ENCODE measurements at regions not wholly inside any gene's neighbourhood (a gene's known extent, or its start where the extent isn't known, plus 50 kb on each side); places are given as distances from the start of the nearest gene placed in this dataset.

DNA sequence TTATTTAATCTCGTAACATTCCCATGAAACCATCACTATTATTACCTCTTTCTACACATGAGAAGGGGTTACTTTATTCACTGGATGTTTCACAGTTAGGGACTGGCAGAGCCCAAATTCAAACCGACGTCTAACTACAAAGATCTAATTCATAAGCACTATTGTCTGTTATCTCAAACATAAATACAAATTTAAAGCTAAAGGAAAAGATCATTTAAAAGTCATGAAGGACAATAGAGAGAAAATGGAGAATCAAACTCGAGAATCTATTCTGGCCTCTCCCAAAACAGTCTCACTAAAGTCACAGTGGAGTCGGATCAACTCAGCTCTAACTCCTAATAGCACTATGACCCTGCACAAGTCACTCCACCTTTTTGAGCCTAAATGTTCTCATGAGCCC is 287.7 kb downstream of the ZIC4 start:
- intact Hi-C loops (cut with micrococcal nuclease) (no loop called here), in situ Hi-C loops (cut with MboI; ENCODE audit: low sequenced_read_pairs) (no loop called here)
- WGBS, 2 experiments (ENCODE audit: extremely low coverage in 2 of 2, insufficient read length in 1 of 2) = no CpG with 5 or more reads among the region's 5 CpGs

More for the DNA sequence above, 287.7 kb downstream of the ZIC4 start:
- Histone ChIP-seq H2AK9ac (replicated peaks; ENCODE audit: low read depth, low read length, poor library complexity) (no peak overlapping the region), H2BK5ac (ENCODE audit: low read depth, low read length, poor library complexity, severe bottlenecking) (no peak overlapping the region), H3K79me1 (ENCODE audit: low read depth in 1 of 2, low read length in 2 of 2) (no peaks in the 10 kb centered on the region), H3K4me2 (ENCODE audit: low read depth, low read length) (no peak overlapping the region), H3K9ac (ENCODE audit: low read depth, low read length) (no peak overlapping the region), H3K14ac (replicated peaks; ENCODE audit: low read depth, low read length) (no peak overlapping the region), H3K23ac (ENCODE audit: low read depth, low read length) (no peak overlapping the region), H3K56ac (ENCODE audit: extremely low read depth, insufficient read depth, low read length) (no peak overlapping the region), H2BK20ac (ENCODE audit: low read depth, low read length) (no peak overlapping the region), H3K36me3 (ENCODE audit: control insufficient read depth, insufficient read depth, low read length) (no peaks in the 10 kb centered on the region), H2AFZ (replicated peaks; ENCODE audit: low read length, poor library complexity) (no peak overlapping the region), H2AK5ac (ENCODE audit: low read depth, low read length) (no peak overlapping the region), H3K4me1 (ENCODE audit: control insufficient read depth, insufficient read depth, low read length) (no peaks in the 10 kb centered on the region; the same call in 1 of the 2 replicates), H3K9me3 (ENCODE audit: control insufficient read depth, insufficient read depth, low read length) (no peaks in the 10 kb centered on the region), H3K18ac (ENCODE audit: low read depth, low read length) (no peak overlapping the region), H3K4me3 (ENCODE audit: insufficient read depth, low read depth, low read length) (no peak overlapping the region), H2BK15ac (ENCODE audit: low read depth, low read length) (no peak overlapping the region; the same call in 2 of the 3 replicates), H4K91ac (ENCODE audit: insufficient read depth, low read depth, low read length) (no peak overlapping the region), H3K27me3 (ENCODE audit: control insufficient read depth, insufficient read depth, low read length) (no peaks in the 10 kb centered on the region), H3K27ac (ENCODE audit: insufficient read depth, low read length) (no peak overlapping the region), H4K8ac (ENCODE audit: low read depth in 2 of 2, low read length in 2 of 2) (no peak overlapping the region), H4K20me1 (ENCODE audit: insufficient read depth, low read length) (no peaks in the 10 kb centered on the region), H2BK120ac (ENCODE audit: low read depth, low read length) (no peak overlapping the region), H4K5ac (ENCODE audit: low read depth, low read length) (no peak overlapping the region), H3K9me1 (ENCODE audit: insufficient read depth, low read length) (no peaks in the 10 kb centered on the region), H3K4ac (ENCODE audit: low read depth, low read length) (no peak overlapping the region)
- CTCF ChIA-PET = interaction anchor here (0.6 kb wide), 1 partner anchor 359 kb away, joined by 4 read pairs; no protein-coding TSS in a partner anchor
- TF ChIP-seq RCOR1 (IDR thresholded peaks at IDR 0.05; ENCODE audit: insufficient replicate concordance, low read length) (no peak), MAZ (IDR thresholded peaks at IDR 0.05; ENCODE audit: borderline replicate concordance, low read depth, low read length) (no peak), FOS (IDR thresholded peaks at IDR 0.05; ENCODE audit: low read depth, low read length) (no peak), MAFK (IDR thresholded peaks at IDR 0.05; ENCODE audit: low read depth, low read length) (no peak), RAD21 (IDR thresholded peaks at IDR 0.05; ENCODE audit: low read length) (no peak), MXI1 (IDR thresholded peaks at IDR 0.05; ENCODE audit: borderline replicate concordance, low read depth, low read length) (no peak), BHLHE40 (IDR thresholded peaks at IDR 0.05; ENCODE audit: low read depth, low read length) (no peak), SMC3 (IDR thresholded peaks at IDR 0.05; ENCODE audit: low read depth, low read length) (no peak), CEBPB (IDR thresholded peaks at IDR 0.05; ENCODE audit: low read depth, low read length) (no peak), NFE2L2 (IDR thresholded peaks at IDR 0.05; ENCODE audit: low read depth, low read length) (no peak), POLR2A (IDR thresholded peaks at IDR 0.05; ENCODE audit: low read depth, low read length) (no peak), CHD1 (IDR thresholded peaks at IDR 0.05; ENCODE audit: low read depth, low read length) (no peak)
- TF ChIP-seq, protein P1, sequence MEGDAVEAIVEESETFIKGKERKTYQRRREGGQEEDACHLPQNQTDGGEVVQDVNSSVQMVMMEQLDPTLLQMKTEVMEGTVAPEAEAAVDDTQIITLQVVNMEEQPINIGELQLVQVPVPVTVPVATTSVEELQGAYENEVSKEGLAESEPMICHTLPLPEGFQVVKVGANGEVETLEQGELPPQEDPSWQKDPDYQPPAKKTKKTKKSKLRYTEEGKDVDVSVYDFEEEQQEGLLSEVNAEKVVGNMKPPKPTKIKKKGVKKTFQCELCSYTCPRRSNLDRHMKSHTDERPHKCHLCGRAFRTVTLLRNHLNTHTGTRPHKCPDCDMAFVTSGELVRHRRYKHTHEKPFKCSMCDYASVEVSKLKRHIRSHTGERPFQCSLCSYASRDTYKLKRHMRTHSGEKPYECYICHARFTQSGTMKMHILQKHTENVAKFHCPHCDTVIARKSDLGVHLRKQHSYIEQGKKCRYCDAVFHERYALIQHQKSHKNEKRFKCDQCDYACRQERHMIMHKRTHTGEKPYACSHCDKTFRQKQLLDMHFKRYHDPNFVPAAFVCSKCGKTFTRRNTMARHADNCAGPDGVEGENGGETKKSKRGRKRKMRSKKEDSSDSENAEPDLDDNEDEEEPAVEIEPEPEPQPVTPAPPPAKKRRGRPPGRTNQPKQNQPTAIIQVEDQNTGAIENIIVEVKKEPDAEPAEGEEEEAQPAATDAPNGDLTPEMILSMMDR (conservative IDR thresholded peaks at IDR 0.05; ENCODE audit: low read depth, low read length) = no peak
- TF ChIP-seq, protein P2, sequence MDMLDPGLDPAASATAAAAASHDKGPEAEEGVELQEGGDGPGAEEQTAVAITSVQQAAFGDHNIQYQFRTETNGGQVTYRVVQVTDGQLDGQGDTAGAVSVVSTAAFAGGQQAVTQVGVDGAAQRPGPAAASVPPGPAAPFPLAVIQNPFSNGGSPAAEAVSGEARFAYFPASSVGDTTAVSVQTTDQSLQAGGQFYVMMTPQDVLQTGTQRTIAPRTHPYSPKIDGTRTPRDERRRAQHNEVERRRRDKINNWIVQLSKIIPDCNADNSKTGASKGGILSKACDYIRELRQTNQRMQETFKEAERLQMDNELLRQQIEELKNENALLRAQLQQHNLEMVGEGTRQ (IDR thresholded peaks at IDR 0.05; ENCODE audit: low read depth, low read length) = no peak
- no TSS peak for BruUV-seq (replicated peaks)
- DNase-seq = no peak
- POLR2A ChIA-PET (ENCODE audit: unreplicated experiment) = no interaction called here
- no peak for ATAC-seq (ENCODE audit: low read depth)
- dilution Hi-C loops (cut with HindIII; ENCODE audit: low sequenced_read_pairs, unreplicated experiment) = no loop called here
